GM23338 (cell line): ENCODE measurements at regions not wholly inside any gene's neighbourhood (a gene's known extent, or its start where the extent isn't known, plus 50 kb on each side); places are given as distances from the start of the nearest gene placed in this dataset.
A peak's percentile ranks its signal among the peaks of the same experiment; 100 is the strongest.

Experiments
- ATAC-seq: fragments of 200-7000 bp; cut with Tn5 transposase; 3 replicates; pipeline ENCODE4 v1.9.1; 2020
- DNase-seq: peaks from one replicate; pipeline ENCODE4 v3.0.0-alpha.2; 2015; ENCODE audit warnings: low spot score
- H2AFZ ChIP-seq: fragments of 200-600 bp; sonication (generic); 2 replicates; pipeline ENCODE4 v1.8.0; 2016; ENCODE audit warnings: antibody characterized with exemption, mild to moderate bottlenecking, moderate library complexity
- H3F3A ChIP-seq: fragments of 200-600 bp; sonication (generic); replicated peaks from 2 replicates; pipeline ENCODE4 v1.8.0; 2017; ENCODE audit warnings: antibody characterized with exemption, mixed run types, low read depth
- H3K27ac ChIP-seq: fragments of 200-600 bp; sonication (generic); 2 replicates; pipeline ENCODE4 v1.6.1; 2016; ENCODE audit warnings: low read depth
- H3K27me3 ChIP-seq: fragments of 200-600 bp; sonication (generic); 2 replicates; pipeline ENCODE4 v1.8.0; 2016; ENCODE audit warnings: mild to moderate bottlenecking, mixed run types, moderate library complexity; ENCODE audit not compliant: insufficient read depth
- H3K36me3 ChIP-seq: fragments of 200-600 bp; sonication (generic); 2 replicates; pipeline ENCODE4 v1.8.0; 2016; ENCODE audit warnings: mild to moderate bottlenecking; ENCODE audit not compliant: insufficient read depth
- H3K4me1 ChIP-seq: fragments of 200-600 bp; sonication (generic); 2 replicates; pipeline ENCODE4 v1.8.0; 2016; ENCODE audit warnings: mild to moderate bottlenecking, moderate library complexity; ENCODE audit not compliant: insufficient read depth
- H3K4me2 ChIP-seq: fragments of 200-600 bp; sonication (generic); 2 replicates; pipeline ENCODE4 v1.7.1; 2017; ENCODE audit warnings: mixed run types
- H3K4me3 ChIP-seq: fragments of 200-600 bp; sonication (generic); 2 replicates; pipeline ENCODE4 v1.6.1; 2016; ENCODE audit warnings: mixed run types
- H3K79me2 ChIP-seq: fragments of 200-600 bp; sonication (generic); replicated peaks from 2 replicates; pipeline ENCODE4 v1.8.0; 2017; ENCODE audit warnings: mild to moderate bottlenecking; ENCODE audit not compliant: insufficient read depth
- H3K9me2 ChIP-seq: fragments of 200-600 bp; sonication (generic); 2 replicates; pipeline ENCODE4 v1.8.0; 2017; ENCODE audit not compliant: insufficient read depth
- H4K20me1 ChIP-seq: fragments of 200-600 bp; sonication (generic); replicated peaks from 2 replicates; pipeline ENCODE4 v1.8.0; 2017; ENCODE audit warnings: mild to moderate bottlenecking; ENCODE audit not compliant: insufficient read depth
- H3K27ac Mint-ChIP-seq: 2 replicates; pipeline ENCODE4 v1.8.0; 2020; ENCODE audit warnings: inconsistent platforms, mild to moderate bottlenecking, moderate library complexity, mixed read lengths
- H3K27me3 Mint-ChIP-seq: 3 replicates; pipeline ENCODE4 v1.8.0; 2022; ENCODE audit warnings: low read depth, mild to moderate bottlenecking, moderate library complexity, mixed read lengths, inconsistent platforms; ENCODE audit not compliant: insufficient read depth, poor library complexity
- H3K36me3 Mint-ChIP-seq: 3 replicates; pipeline ENCODE4 v1.8.0; 2021; ENCODE audit warnings: low read depth, mild to moderate bottlenecking, inconsistent platforms, moderate library complexity, mixed read lengths
- H3K4me1 Mint-ChIP-seq: 3 replicates; pipeline ENCODE4 v1.8.0; 2020; ENCODE audit warnings: mild to moderate bottlenecking, inconsistent platforms, mixed read lengths
- H3K4me3 Mint-ChIP-seq: 3 replicates; pipeline ENCODE4 v1.8.0; 2021; ENCODE audit warnings: moderate library complexity, mild to moderate bottlenecking, inconsistent platforms, mixed read lengths
- H3K9me3 Mint-ChIP-seq: 3 replicates; pipeline ENCODE4 v1.8.0; 2020; ENCODE audit warnings: moderate library complexity, mild to moderate bottlenecking, inconsistent platforms, mixed read lengths
- CTCF ChIP-seq, 2 experiments: fragments of 200-600 bp in 1 of 2; sonication (generic) in 1 of 2; conservative IDR thresholded peaks; 2 replicates each; pipeline versions ENCODE4 v1.5.1 to v1.6.1; 2016 to 2017; ENCODE audit warnings: antibody characterized with exemption in 2 of 2, low read depth in 2 of 2, mild to moderate bottlenecking in 2 of 2, moderate library complexity in 1 of 2
- ETS1 ChIP-seq: IDR thresholded peaks from 2 replicates; pipeline ENCODE4 v1.6.1; 2016; ENCODE audit warnings: antibody characterized with exemption
- EZH2phosphoT487 ChIP-seq: fragments of 200-600 bp; sonication (generic); IDR thresholded peaks from one replicate; pipeline ENCODE4 v1.8.1; 2018; ENCODE audit warnings: antibody characterized with exemption; ENCODE audit not compliant: unreplicated experiment
- POLR2AphosphoS5 ChIP-seq: IDR thresholded peaks from 2 replicates; pipeline ENCODE4 v1.6.1; 2016; ENCODE audit warnings: antibody characterized with exemption, low read depth
- REST ChIP-seq: IDR thresholded peaks from one replicate; pipeline ENCODE4 v1.6.1; 2018; ENCODE audit warnings: antibody characterized with exemption; ENCODE audit not compliant: unreplicated experiment
- ZNF462 ChIP-seq: fragments of 250-450 bp; sonication (Bioruptor Pico); IDR thresholded peaks from 2 replicates; pipeline ENCODE4 v1.5.0; 2020; ENCODE audit warnings: mild to moderate bottlenecking, moderate library complexity

GRCh38 chr5:36402512-36402906, 100.8 kb upstream of the RANBP3L start:
- Mint-ChIP-seq H3K27ac (no peak overlapping the region), H3K4me1 (peaks cover 8% of the 10 kb centered on the region), H3K9me3 (no peaks in the 10 kb centered on the region), H3K36me3 (no peaks in the 10 kb centered on the region), H3K27me3 (no peaks in the 10 kb centered on the region), H3K4me3 (no peak overlapping the region)
- TF ChIP-seq ZNF462 (CRISPR knock-in tag) (no peak), EZH2phosphoT487 (no peak), REST (no peak), CTCF (conservative IDR thresholded peaks at IDR 0.05; ENCODE audit: low read depth in 2 of 2) (no peak), ETS1 (no peak), POLR2AphosphoS5 (no peak)
- H3K36me3 ChIP-seq, result no peaks in the 10 kb centered on the region
- no peaks in the 10 kb centered on the region for H3K79me2 ChIP-seq
- DNase-seq, result no peak
- H3K9me2 ChIP-seq, result no peaks in the 10 kb centered on the region
- peaks cover 7% of the 10 kb centered on the region for H3K4me1 ChIP-seq
- no peak overlapping the region for H3K4me3 ChIP-seq
- no peaks in the 10 kb centered on the region for H3K27me3 ChIP-seq
- no peak overlapping the region for H3K27ac ChIP-seq
- H3K4me2 ChIP-seq, result no peak overlapping the region
- H2AFZ ChIP-seq, result 0 out of 2 replicates have a peak overlapping the region, but pooled peaks have one; percentile 60
- no peaks in the 10 kb centered on the region for H4K20me1 ChIP-seq
- H3F3A ChIP-seq, result no peaks in the 10 kb centered on the region
- no peak for ATAC-seq
